ENCODE measurements at regions not wholly inside any gene's neighbourhood (a gene's known extent, or its start where the extent isn't known, plus 50 kb on each side); places are given as distances from the start of the nearest gene placed in this dataset.

DNA sequence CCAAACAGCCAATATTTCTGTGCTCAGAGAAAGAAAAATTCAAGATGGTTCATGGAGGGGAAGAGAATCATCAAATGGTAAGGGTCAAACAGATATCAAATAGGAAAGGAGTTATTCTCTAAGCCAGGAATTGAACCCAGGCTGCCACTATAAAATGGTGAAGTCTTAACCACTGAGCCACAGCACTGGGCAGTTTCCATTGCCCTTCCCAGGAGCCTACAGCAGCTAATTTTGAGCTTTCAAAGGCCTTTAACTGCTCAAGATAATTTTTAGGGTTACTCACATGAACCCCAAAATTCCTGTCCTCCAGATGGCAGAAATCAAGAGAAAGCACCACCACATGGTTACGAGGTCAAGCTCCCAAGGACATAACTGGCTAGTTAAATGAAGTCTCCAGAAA, 176.2 kb downstream of the KIF18A start:
- Histone ChIP-seq H3K79me2 (ENCODE audit: low read length) (no peaks in the 10 kb centered on the region), H3K4me1 (ENCODE audit: low read length) (no peaks in the 10 kb centered on the region), H3K27me3 (ENCODE audit: low read depth, low read length) (no peaks in the 10 kb centered on the region), H2AFZ (ENCODE audit: low read depth, low read length) (no peak overlapping the region), H3K9me3 (ENCODE audit: insufficient read depth, low read length) (no peaks in the 10 kb centered on the region), H3K36me3 (replicated peaks; ENCODE audit: low read depth, low read length) (no peaks in the 10 kb centered on the region), H4K20me1 (ENCODE audit: insufficient read depth, low read length) (no peaks in the 10 kb centered on the region), H3K4me2 (ENCODE audit: low read length) (no peak overlapping the region), H3K4me3 (ENCODE audit: low read length) (no peak overlapping the region), H3K9ac (ENCODE audit: low read length) (no peak overlapping the region), H3K27ac (ENCODE audit: low read length) (no peak overlapping the region)
- TF ChIP-seq EZH2phosphoT487 (IDR thresholded peaks at IDR 0.05; ENCODE audit: low read depth) (no peak), CTCF (IDR thresholded peaks at IDR 0.05; ENCODE audit: low read depth, low read length) (no peak)

DNA sequence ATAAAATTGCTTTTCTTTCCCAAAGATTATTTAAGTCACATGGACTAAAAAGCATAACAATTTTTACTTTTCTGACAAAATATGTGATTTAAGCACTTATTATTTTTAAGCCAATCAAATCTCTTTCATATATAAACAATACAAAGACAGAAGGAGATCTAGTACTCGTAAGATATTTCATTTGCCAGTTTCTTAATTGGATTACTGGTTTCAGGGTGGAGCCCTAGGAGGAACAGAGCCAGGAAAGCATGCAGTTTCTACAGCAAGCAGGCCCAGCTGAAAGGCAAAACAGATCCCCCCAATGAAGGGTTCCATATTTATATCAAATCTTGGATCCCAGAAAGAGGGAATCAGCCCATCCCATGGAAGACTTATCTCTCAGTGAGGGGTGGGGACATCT, 177.0 kb downstream of the KIF18A start:
- H3K4me2 ChIP-seq (ENCODE audit: low read length) = no peak overlapping the region
- H3K4me3 ChIP-seq (ENCODE audit: low read length) = no peak overlapping the region
- H4K20me1 ChIP-seq (ENCODE audit: insufficient read depth, low read length) = no peaks in the 10 kb centered on the region
- H3K4me1 ChIP-seq (ENCODE audit: low read length) = no peaks in the 10 kb centered on the region
- no peaks in the 10 kb centered on the region for H3K36me3 ChIP-seq (replicated peaks; ENCODE audit: low read depth, low read length)
- H3K9me3 ChIP-seq (ENCODE audit: insufficient read depth, low read length) = no peaks in the 10 kb centered on the region
- no peak for TF ChIP-seq EZH2phosphoT487 (IDR thresholded peaks at IDR 0.05; ENCODE audit: low read depth)
- TF ChIP-seq CTCF (IDR thresholded peaks at IDR 0.05; ENCODE audit: low read depth, low read length) = no peak
- no peaks in the 10 kb centered on the region for H3K27me3 ChIP-seq (ENCODE audit: low read depth, low read length)
- no peak overlapping the region for H3K9ac ChIP-seq (ENCODE audit: low read length)
- no peak overlapping the region for H3K27ac ChIP-seq (ENCODE audit: low read length)
- no peak overlapping the region for H2AFZ ChIP-seq (ENCODE audit: low read depth, low read length)
- H3K79me2 ChIP-seq (ENCODE audit: low read length) = no peaks in the 10 kb centered on the region

DNA sequence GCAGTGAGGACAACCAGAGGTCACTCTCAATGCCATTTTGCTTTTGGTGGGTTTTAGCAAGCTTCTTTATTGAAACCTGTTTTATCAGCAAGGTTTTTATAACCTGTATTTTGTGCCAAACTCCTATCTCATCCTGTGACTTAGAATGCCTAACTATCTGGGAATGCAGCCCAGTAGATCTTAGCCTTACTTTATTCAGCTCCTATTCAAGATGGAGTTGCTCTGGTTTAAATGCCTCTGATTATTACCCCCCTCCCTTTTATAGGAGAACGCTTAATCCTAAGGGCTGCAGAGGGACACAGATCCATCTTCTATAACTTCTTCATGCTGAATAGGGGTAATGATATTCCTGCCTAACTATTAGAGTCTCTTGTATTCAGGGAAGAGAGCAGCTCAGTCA, 179.1 kb downstream of the KIF18A start:
- Histone ChIP-seq H3K9ac (ENCODE audit: low read length) (no peak overlapping the region), H3K4me1 (ENCODE audit: low read length) (no peaks in the 10 kb centered on the region), H3K36me3 (replicated peaks; ENCODE audit: low read depth, low read length) (no peaks in the 10 kb centered on the region), H3K27me3 (ENCODE audit: low read depth, low read length) (no peaks in the 10 kb centered on the region), H3K9me3 (ENCODE audit: insufficient read depth, low read length) (no peaks in the 10 kb centered on the region), H3K79me2 (ENCODE audit: low read length) (no peaks in the 10 kb centered on the region), H3K27ac (ENCODE audit: low read length) (no peak overlapping the region), H4K20me1 (ENCODE audit: insufficient read depth, low read length) (no peaks in the 10 kb centered on the region), H2AFZ (ENCODE audit: low read depth, low read length) (no peak overlapping the region), H3K4me3 (ENCODE audit: low read length) (no peak overlapping the region), H3K4me2 (ENCODE audit: low read length) (no peak overlapping the region)
- no peak for TF ChIP-seq CTCF (IDR thresholded peaks at IDR 0.05; ENCODE audit: low read depth, low read length)
- no peak for TF ChIP-seq EZH2phosphoT487 (IDR thresholded peaks at IDR 0.05; ENCODE audit: low read depth)

DNA sequence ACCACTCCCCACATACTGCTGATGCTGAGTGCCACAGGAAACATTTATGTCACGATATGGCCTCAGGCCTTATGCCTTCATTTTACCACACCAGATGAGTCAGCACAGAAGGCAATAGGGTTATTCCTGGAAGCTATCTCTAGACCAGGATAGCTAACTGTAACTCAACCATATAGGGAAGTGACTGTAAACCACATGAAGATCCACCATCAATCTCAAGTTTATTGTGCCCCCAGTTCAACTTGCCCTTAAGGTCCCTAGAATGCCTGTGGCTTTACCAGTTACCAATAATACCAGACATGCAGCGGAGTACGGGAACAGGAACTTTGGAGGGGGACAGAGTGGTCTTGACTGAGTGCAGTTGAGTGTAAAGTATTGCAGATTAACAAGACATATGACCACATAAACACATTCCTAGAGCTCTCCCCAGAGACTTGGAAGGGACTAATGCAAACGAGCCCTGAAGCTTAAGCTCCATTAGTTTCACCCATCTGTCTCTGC, 180.9 kb downstream of the KIF18A start:
- Histone ChIP-seq H3K79me2 (ENCODE audit: low read length) (no peaks in the 10 kb centered on the region), H3K9me3 (ENCODE audit: insufficient read depth, low read length) (no peaks in the 10 kb centered on the region), H3K4me2 (ENCODE audit: low read length) (no peak overlapping the region), H3K36me3 (replicated peaks; ENCODE audit: low read depth, low read length) (no peaks in the 10 kb centered on the region), H3K27ac (ENCODE audit: low read length) (no peak overlapping the region), H3K9ac (ENCODE audit: low read length) (no peak overlapping the region), H3K4me1 (ENCODE audit: low read length) (no peaks in the 10 kb centered on the region), H2AFZ (ENCODE audit: low read depth, low read length) (no peak overlapping the region), H4K20me1 (ENCODE audit: insufficient read depth, low read length) (no peaks in the 10 kb centered on the region), H3K4me3 (ENCODE audit: low read length) (no peak overlapping the region), H3K27me3 (ENCODE audit: low read depth, low read length) (no peaks in the 10 kb centered on the region)
- TF ChIP-seq EZH2phosphoT487 (IDR thresholded peaks at IDR 0.05; ENCODE audit: low read depth) = no peak
- no peak for TF ChIP-seq CTCF (IDR thresholded peaks at IDR 0.05; ENCODE audit: low read depth, low read length)

Data from OCI-LY3 (cell line).